Spleen (tissue), 11 donors: ENCODE measurements at regions not wholly inside any gene's neighbourhood (a gene's known extent, or its start where the extent isn't known, plus 50 kb on each side); places are given as distances from the start of the nearest gene placed in this dataset.

Experiments
- DNase-seq: peaks from one replicate; pipeline ENCODE4 v3.0.0-alpha.2; 2020
- H3K27ac ChIP-seq, 8 donors: fragments of 200-600 bp; sonication (generic) in 7 of 8; 1 replicate in 4 of 8; 2 replicates in 4 of 8; pipeline versions ENCODE4 v1.5.0 to v1.8.0; 2016 to 2021; ENCODE audit warnings: inconsistent platforms in 4 of 8, mild to moderate bottlenecking in 4 of 8, moderate library complexity in 1 of 8
- H3K27me3 ChIP-seq, 7 donors: fragments of 200-600 bp; sonication (generic) in 6 of 7; replicated peaks in 1 of 7; 1 replicate in 4 of 7; 2 replicates in 3 of 7; pipeline versions ENCODE4 v1.5.0 to v1.8.0; 2016 to 2021; ENCODE audit warnings: inconsistent platforms in 3 of 7, mild to moderate bottlenecking in 1 of 7
- H3K36me3 ChIP-seq, 6 donors: fragments of 200-600 bp; sonication (generic) in 5 of 6; 1 replicate in 4 of 6; 2 replicates in 2 of 6; pipeline versions ENCODE4 v1.5.0 to v1.8.0; 2016 to 2021; ENCODE audit warnings: inconsistent platforms in 2 of 6
- H3K4me1 ChIP-seq, 6 donors: fragments of 200-600 bp; sonication (generic) in 5 of 6; 1 replicate in 3 of 6; 2 replicates in 3 of 6; pipeline versions ENCODE4 v1.5.0 to v1.8.0; 2016 to 2021; ENCODE audit warnings: inconsistent platforms in 3 of 6
- H3K4me3 ChIP-seq, 8 donors: fragments of 200-600 bp; sonication (generic) in 7 of 8; 1 replicate in 4 of 8; 2 replicates in 4 of 8; pipeline versions ENCODE4 v1.5.0 to v1.8.0; 2016 to 2021; ENCODE audit warnings: inconsistent platforms in 4 of 8, mild to moderate bottlenecking in 4 of 8, moderate library complexity in 2 of 8
- H3K9me3 ChIP-seq, 8 donors: fragments of 200-600 bp; sonication (generic) in 7 of 8; 1 replicate in 4 of 8; 2 replicates in 4 of 8; pipeline versions ENCODE4 v1.5.0 to v1.8.0; 2016 to 2021; ENCODE audit warnings: inconsistent platforms in 4 of 8
- POLR2A ChIP-seq, 3 donors: fragments of 450-650 bp; IDR thresholded peaks; one replicate each; pipeline ENCODE4 v1.5.1; 2017; ENCODE audit warnings: antibody characterized with exemption in 3 of 3, mild to moderate bottlenecking in 1 of 3
- POLR2AphosphoS5 ChIP-seq, 3 donors: sonication (generic); formaldehyde crosslinking; IDR thresholded peaks; one replicate each; pipeline ENCODE4 v1.5.1; 2017; ENCODE audit warnings: antibody characterized with exemption in 3 of 3
- WGBS, 5 donors: extraction: QIAGEN DNeasy Blood & Tissue Kit in 3 of 5; methylation state at CpG; one replicate each; pipeline versions ENCODE4 v1.1.5 to v1.1.7; 2013 to 2018; 5-methylcytosine and 5-hydroxymethylcytosine counted together
- intact Hi-C: fragments of 100-400 bp; cut with DNase I; formaldehyde crosslinking; loops from one replicate; pipeline ENCODE4 v1.15.0; 2023; ENCODE audit warnings: low total_unique reads
- TF ChIP-seq, protein P1 (sequence below), 11 experiments: fragments of 200-600 bp in 7 of 11; fragments of 450-650 bp in 4 of 11; sonication (generic) in 4 of 11; IDR thresholded peaks in 8 of 11; conservative IDR thresholded peaks in 3 of 11; 1 replicate in 7 of 11; 2 replicates in 4 of 11; pipeline versions ENCODE4 v1.4.0 to v1.8.0; 2016 to 2021; ENCODE audit warnings: antibody characterized with exemption in 11 of 11, inconsistent platforms in 4 of 11, mild to moderate bottlenecking in 1 of 11
- donor health status: healthy with polysubstance abuse.
- donor health status: DM: no; HTN: no; CAD: no; lungs with moderate emphysema.
- donor health status: DM: no; HTN: no; CAD: no.
- donor health status: Bipolar disorder and iron deficiency.
- donor health status: healthy.
- donor health status: DM: no; HTN: no; CAD: no.
- donor health status: DM: yes; HTN: yes; CAD: no.

DNA sequence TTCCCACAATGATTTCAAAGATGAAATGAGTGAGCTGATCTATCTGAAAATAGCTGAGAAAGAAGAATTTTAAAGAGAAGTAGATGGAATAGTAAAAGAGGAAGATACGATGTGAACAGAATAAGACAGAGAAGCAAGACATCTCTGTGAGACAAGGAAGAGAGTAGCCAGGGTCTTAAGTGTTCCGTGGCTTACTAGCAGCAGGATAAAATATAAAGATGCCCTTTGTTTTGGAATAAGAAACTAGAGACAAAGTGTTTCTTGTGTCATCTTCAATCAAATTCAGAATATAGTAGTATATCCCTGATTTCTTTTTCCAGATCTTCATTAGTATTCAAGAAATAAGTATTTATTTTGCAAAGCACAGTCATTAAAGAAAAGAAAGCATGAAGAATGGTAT is 281.0 kb upstream of the NECTIN3 start:
- Histone ChIP-seq H3K27ac (no peak overlapping the region), H3K4me3 (no peak overlapping the region), H3K4me1 (no peaks in the 10 kb centered on the region), H3K27me3 (no peaks in the 10 kb centered on the region), H3K36me3 (no peaks in the 10 kb centered on the region), H3K9me3 (peaks cover 0 to 10% (median 0%) of the 10 kb centered on the region in 8 donors)
- DNase-seq: no peak
- intact Hi-C loops: no loop called here
- TF ChIP-seq POLR2AphosphoS5 (IDR thresholded peaks at IDR 0.05): no peak
- TF ChIP-seq, protein P1, sequence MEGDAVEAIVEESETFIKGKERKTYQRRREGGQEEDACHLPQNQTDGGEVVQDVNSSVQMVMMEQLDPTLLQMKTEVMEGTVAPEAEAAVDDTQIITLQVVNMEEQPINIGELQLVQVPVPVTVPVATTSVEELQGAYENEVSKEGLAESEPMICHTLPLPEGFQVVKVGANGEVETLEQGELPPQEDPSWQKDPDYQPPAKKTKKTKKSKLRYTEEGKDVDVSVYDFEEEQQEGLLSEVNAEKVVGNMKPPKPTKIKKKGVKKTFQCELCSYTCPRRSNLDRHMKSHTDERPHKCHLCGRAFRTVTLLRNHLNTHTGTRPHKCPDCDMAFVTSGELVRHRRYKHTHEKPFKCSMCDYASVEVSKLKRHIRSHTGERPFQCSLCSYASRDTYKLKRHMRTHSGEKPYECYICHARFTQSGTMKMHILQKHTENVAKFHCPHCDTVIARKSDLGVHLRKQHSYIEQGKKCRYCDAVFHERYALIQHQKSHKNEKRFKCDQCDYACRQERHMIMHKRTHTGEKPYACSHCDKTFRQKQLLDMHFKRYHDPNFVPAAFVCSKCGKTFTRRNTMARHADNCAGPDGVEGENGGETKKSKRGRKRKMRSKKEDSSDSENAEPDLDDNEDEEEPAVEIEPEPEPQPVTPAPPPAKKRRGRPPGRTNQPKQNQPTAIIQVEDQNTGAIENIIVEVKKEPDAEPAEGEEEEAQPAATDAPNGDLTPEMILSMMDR (IDR thresholded peaks at IDR 0.05 in 8 of 11, conservative IDR thresholded peaks at IDR 0.05 in 3 of 11): no peak
- TF ChIP-seq POLR2A (IDR thresholded peaks at IDR 0.05): no peak
- WGBS, 5 donors: 69 to 89% (median 76%) methylated on average over 2 of the region's 2 CpGs

DNA sequence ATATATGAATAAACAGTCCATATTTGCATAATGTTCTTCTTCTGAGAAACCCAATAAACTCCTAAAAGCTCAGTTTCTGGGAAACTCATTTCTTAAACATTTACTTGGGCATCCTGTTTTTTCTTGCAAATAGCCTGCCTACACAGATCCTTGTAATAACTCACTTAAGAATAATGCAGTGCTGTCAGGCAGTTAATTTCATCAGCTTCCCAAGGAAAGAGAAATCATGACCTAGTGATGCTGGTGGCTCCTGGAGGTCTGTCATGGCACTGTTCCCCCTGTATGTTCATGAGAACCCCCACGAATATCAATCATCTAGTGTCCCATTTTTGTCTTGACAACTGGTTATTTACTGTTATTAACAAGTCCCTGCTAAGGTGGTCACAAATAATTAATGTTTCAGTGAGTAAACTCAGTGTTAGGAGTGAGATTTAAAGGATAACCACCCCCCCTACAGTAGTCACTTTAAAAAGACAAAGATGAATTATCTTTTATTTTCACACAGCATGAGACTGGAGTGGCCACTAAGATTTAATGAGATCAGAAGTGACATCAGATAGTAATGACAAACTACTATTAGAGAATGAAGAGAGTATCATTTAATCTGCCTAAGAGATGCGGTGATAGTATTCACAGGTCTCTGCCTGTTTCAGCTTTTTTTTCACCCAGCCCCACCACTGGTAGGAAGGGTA is 279.5 kb upstream of the NECTIN3 start:
- intact Hi-C loops: no loop called here
- no peaks in the 10 kb centered on the region for H3K4me1 ChIP-seq
- DNase-seq: no peak
- H3K9me3 ChIP-seq: no peaks in the 10 kb centered on the region
- no peaks in the 10 kb centered on the region for H3K27me3 ChIP-seq
- H3K4me3 ChIP-seq: no peak overlapping the region
- no peaks in the 10 kb centered on the region for H3K36me3 ChIP-seq
- WGBS, 5 donors: 62 to 72% (median 66%) methylated on average over 2 of the region's 2 CpGs
- no peak overlapping the region for H3K27ac ChIP-seq
- no peak for TF ChIP-seq POLR2A (IDR thresholded peaks at IDR 0.05)
- TF ChIP-seq, protein P1 (IDR thresholded peaks at IDR 0.05 in 8 of 11, conservative IDR thresholded peaks at IDR 0.05 in 3 of 11): no peak
- no peak for TF ChIP-seq POLR2AphosphoS5 (IDR thresholded peaks at IDR 0.05)

DNA sequence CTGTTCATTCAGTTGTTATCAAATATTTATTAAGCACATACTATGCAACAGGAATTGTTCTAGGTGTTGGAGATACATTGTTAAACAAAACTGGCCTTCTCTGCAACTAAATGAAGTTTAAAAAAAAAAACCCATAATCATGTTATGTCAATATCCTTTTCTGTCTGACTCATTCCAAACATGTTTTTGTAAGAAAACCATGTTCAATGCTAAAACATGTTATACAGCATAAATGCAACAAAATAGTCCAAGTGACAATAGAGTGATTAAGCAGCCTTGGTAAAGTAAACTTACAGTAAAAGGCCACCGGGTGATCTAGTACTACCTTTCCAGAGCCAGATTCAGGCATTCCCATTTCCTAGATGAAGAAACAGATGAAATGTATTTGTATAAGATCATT is 278.0 kb upstream of the NECTIN3 start:
- Histone ChIP-seq H3K27ac (no peak overlapping the region), H3K9me3 (no peaks in the 10 kb centered on the region), H3K36me3 (no peaks in the 10 kb centered on the region), H3K27me3 (no peaks in the 10 kb centered on the region), H3K4me3 (no peak overlapping the region), H3K4me1 (no peaks in the 10 kb centered on the region)
- DNase-seq: no peak
- intact Hi-C loops: no loop called here
- TF ChIP-seq POLR2AphosphoS5 (IDR thresholded peaks at IDR 0.05) (no peak), POLR2A (IDR thresholded peaks at IDR 0.05) (no peak)
- TF ChIP-seq, protein P1 (IDR thresholded peaks at IDR 0.05 in 8 of 11, conservative IDR thresholded peaks at IDR 0.05 in 3 of 11): no peak
- 79 to 100% (median 98%) methylated on average over 1 of the region's 1 CpG for WGBS, 5 donors

DNA sequence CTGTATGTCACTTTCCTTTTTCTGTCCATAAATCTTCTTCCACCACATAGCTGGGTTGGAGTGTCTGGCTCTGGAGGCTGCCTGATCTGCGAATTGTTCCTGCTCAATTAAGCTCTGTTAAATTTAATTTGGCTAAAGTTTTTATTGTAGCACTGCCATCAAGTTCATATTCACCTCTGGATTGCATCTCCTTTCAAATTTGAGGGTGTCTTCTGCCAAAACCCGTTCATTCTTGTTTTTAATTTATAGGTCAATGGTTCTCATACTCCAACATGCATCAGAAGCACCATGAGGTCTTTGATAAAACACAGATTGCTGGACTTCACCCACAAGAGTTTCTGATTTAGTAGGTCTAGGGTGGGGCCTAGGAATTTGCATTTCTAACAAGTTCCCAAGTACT is 276.5 kb upstream of the NECTIN3 start:
- 55 to 74% (median 68%) methylated on average over 2 of the region's 2 CpGs for WGBS, 5 donors
- TF ChIP-seq POLR2A (IDR thresholded peaks at IDR 0.05) (no peak), POLR2AphosphoS5 (IDR thresholded peaks at IDR 0.05) (no peak)
- TF ChIP-seq, protein P1 (IDR thresholded peaks at IDR 0.05 in 8 of 11, conservative IDR thresholded peaks at IDR 0.05 in 3 of 11): no peak
- intact Hi-C loops: no loop called here

More for the DNA sequence above, 276.5 kb upstream of the NECTIN3 start:
- no peaks in the 10 kb centered on the region for H3K27me3 ChIP-seq
- H3K36me3 ChIP-seq: no peaks in the 10 kb centered on the region
- no peak overlapping the region for H3K4me3 ChIP-seq
- H3K4me1 ChIP-seq: no peaks in the 10 kb centered on the region
- H3K27ac ChIP-seq: no peak overlapping the region
- H3K9me3 ChIP-seq: no peaks in the 10 kb centered on the region
- DNase-seq: no peak
